Endothelial cell of umbilical vein (primary cell): ENCODE measurements at regions not wholly inside any gene's neighbourhood (a gene's known extent, or its start where the extent isn't known, plus 50 kb on each side); places are given as distances from the start of the nearest gene placed in this dataset.

Source experiments
- CTCF ChIP-seq, 2 donors: IDR thresholded peaks; 1 replicate in 1 of 2; 2 replicates in 1 of 2; pipeline ENCODE4 v1.5.1; 2011; ENCODE audit warnings: low read length in 2 of 2, mild to moderate bottlenecking in 2 of 2, moderate library complexity in 2 of 2, control low read depth in 1 of 2, inconsistent platforms in 1 of 2, low read depth in 1 of 2; ENCODE audit not compliant: insufficient read depth in 1 of 2; ENCODE audit errors: extremely low read depth in 1 of 2
- FOS ChIP-seq: IDR thresholded peaks from 2 replicates; pipeline ENCODE4 v1.6.1; 2011; ENCODE audit warnings: mild to moderate bottlenecking, low read length, moderate library complexity, borderline replicate concordance; ENCODE audit not compliant: insufficient read depth
- POLR2A ChIP-seq: IDR thresholded peaks from 2 replicates; pipeline ENCODE4 v1.6.1; 2012; ENCODE audit warnings: low read depth, mild to moderate bottlenecking, control low read depth, low read length
- POLR2AphosphoS5 ChIP-seq: IDR thresholded peaks from 2 replicates; pipeline ENCODE4 v1.6.1; 2012; ENCODE audit warnings: low read depth, mild to moderate bottlenecking, control low read depth, low read length, moderate library complexity; ENCODE audit not compliant: insufficient read depth

- TF ChIP-seq CTCF (IDR thresholded peaks at IDR 0.05; ENCODE audit: extremely low read depth in 1 of 2, insufficient read depth in 1 of 2, low read depth in 1 of 2, low read length in 2 of 2) (no peak), POLR2AphosphoS5 (no peak), FOS (no peak), POLR2A (no peak)
These were observed 100.1 kb upstream of the PLXNA2 start for GRCh38 chr1:208344202-208344857.
